ENCODE measurements at regions not wholly inside any gene's neighbourhood (a gene's known extent, or its start where the extent isn't known, plus 50 kb on each side); places are given as distances from the start of the nearest gene placed in this dataset.

- Histone ChIP-seq H3K27me3 (ENCODE audit: insufficient read depth, low read depth, severe bottlenecking) (no peaks in the 10 kb centered on the region), H3K27ac (no peak overlapping the region), H3K9me3 (ENCODE audit: severe bottlenecking) (no peaks in the 10 kb centered on the region), H3K36me3 (no peaks in the 10 kb centered on the region), H3K4me3 (ENCODE audit: low read depth, low read length) (no peak overlapping the region)
- TF ChIP-seq CTCF (IDR thresholded peaks at IDR 0.05; ENCODE audit: low read depth, low read length), result no peak
- DNase-seq, result no peak
Measured at GRCh38 chr11:112522536-112522935, 261.9 kb upstream of the PLET1 start.

- H3K27me3 ChIP-seq (ENCODE audit: insufficient read depth, low read depth, severe bottlenecking), result no peaks in the 10 kb centered on the region
- DNase-seq, result no peak
- H3K4me3 ChIP-seq (ENCODE audit: low read depth, low read length), result no peak overlapping the region
- TF ChIP-seq CTCF (IDR thresholded peaks at IDR 0.05; ENCODE audit: low read depth, low read length), result no peak
- no peaks in the 10 kb centered on the region for H3K9me3 ChIP-seq (ENCODE audit: severe bottlenecking)
- no peaks in the 10 kb centered on the region for H3K36me3 ChIP-seq
- no peak overlapping the region for H3K27ac ChIP-seq
Measured at GRCh38 chr11:112523031-112523430, 262.4 kb upstream of the PLET1 start.

GRCh38 chr11:112523477-112523876, 262.8 kb upstream of the PLET1 start:
- Histone ChIP-seq H3K27ac (no peak overlapping the region), H3K36me3 (no peaks in the 10 kb centered on the region), H3K4me3 (ENCODE audit: low read depth, low read length) (no peak overlapping the region), H3K9me3 (ENCODE audit: severe bottlenecking) (no peaks in the 10 kb centered on the region), H3K27me3 (ENCODE audit: insufficient read depth, low read depth, severe bottlenecking) (no peaks in the 10 kb centered on the region)
- no peak for TF ChIP-seq CTCF (IDR thresholded peaks at IDR 0.05; ENCODE audit: low read depth, low read length)
- DNase-seq, result no peak

GRCh38 chr11:112523951-112524350, 263.3 kb upstream of the PLET1 start:
- H3K27me3 ChIP-seq (ENCODE audit: insufficient read depth, low read depth, severe bottlenecking), result no peaks in the 10 kb centered on the region
- TF ChIP-seq CTCF (IDR thresholded peaks at IDR 0.05; ENCODE audit: low read depth, low read length), result no peak
- H3K36me3 ChIP-seq, result no peaks in the 10 kb centered on the region
- no peak overlapping the region for H3K27ac ChIP-seq
- H3K4me3 ChIP-seq (ENCODE audit: low read depth, low read length), result no peak overlapping the region
- DNase-seq, result no peak
- no peaks in the 10 kb centered on the region for H3K9me3 ChIP-seq (ENCODE audit: severe bottlenecking)

- TF ChIP-seq CTCF (IDR thresholded peaks at IDR 0.05; ENCODE audit: low read depth, low read length), result no peak
- Histone ChIP-seq H3K27ac (no peak overlapping the region), H3K4me3 (ENCODE audit: low read depth, low read length) (no peak overlapping the region), H3K36me3 (no peaks in the 10 kb centered on the region), H3K9me3 (ENCODE audit: severe bottlenecking) (no peaks in the 10 kb centered on the region), H3K27me3 (ENCODE audit: insufficient read depth, low read depth, severe bottlenecking) (no peaks in the 10 kb centered on the region)
- DNase-seq, result no peak
Measured at GRCh38 chr11:112524798-112525197, 264.1 kb upstream of the PLET1 start.

GRCh38 chr11:112525270-112525669, 264.6 kb upstream of the PLET1 start:
- DNase-seq, result no peak
- TF ChIP-seq CTCF (IDR thresholded peaks at IDR 0.05; ENCODE audit: low read depth, low read length), result no peak
- no peak overlapping the region for H3K27ac ChIP-seq
- no peaks in the 10 kb centered on the region for H3K27me3 ChIP-seq (ENCODE audit: insufficient read depth, low read depth, severe bottlenecking)
- no peaks in the 10 kb centered on the region for H3K9me3 ChIP-seq (ENCODE audit: severe bottlenecking)
- H3K36me3 ChIP-seq, result no peaks in the 10 kb centered on the region
- H3K4me3 ChIP-seq (ENCODE audit: low read depth, low read length), result no peak overlapping the region
